ENCODE measurements at regions not wholly inside any gene's neighbourhood (a gene's known extent, or its start where the extent isn't known, plus 50 kb on each side); places are given as distances from the start of the nearest gene placed in this dataset.

- TF ChIP-seq E2F1 (CRISPR knock-in tag; IDR thresholded peaks at IDR 0.05): no peak
- TF ChIP-seq, protein P1, sequence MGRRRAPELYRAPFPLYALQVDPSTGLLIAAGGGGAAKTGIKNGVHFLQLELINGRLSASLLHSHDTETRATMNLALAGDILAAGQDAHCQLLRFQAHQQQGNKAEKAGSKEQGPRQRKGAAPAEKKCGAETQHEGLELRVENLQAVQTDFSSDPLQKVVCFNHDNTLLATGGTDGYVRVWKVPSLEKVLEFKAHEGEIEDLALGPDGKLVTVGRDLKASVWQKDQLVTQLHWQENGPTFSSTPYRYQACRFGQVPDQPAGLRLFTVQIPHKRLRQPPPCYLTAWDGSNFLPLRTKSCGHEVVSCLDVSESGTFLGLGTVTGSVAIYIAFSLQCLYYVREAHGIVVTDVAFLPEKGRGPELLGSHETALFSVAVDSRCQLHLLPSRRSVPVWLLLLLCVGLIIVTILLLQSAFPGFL (CRISPR knock-in tag; IDR thresholded peaks at IDR 0.05; ENCODE audit: borderline replicate concordance): no peak
- no peak for TF ChIP-seq CTCF (IDR thresholded peaks at IDR 0.05)
- TF ChIP-seq FOXP1 (CRISPR knock-in tag; IDR thresholded peaks at IDR 0.05; ENCODE audit: borderline replicate concordance): no peak
Observed at GRCh38 chr3:177482048-177482691, 284.9 kb upstream of the TBL1XR1 start (continued).

DNA sequence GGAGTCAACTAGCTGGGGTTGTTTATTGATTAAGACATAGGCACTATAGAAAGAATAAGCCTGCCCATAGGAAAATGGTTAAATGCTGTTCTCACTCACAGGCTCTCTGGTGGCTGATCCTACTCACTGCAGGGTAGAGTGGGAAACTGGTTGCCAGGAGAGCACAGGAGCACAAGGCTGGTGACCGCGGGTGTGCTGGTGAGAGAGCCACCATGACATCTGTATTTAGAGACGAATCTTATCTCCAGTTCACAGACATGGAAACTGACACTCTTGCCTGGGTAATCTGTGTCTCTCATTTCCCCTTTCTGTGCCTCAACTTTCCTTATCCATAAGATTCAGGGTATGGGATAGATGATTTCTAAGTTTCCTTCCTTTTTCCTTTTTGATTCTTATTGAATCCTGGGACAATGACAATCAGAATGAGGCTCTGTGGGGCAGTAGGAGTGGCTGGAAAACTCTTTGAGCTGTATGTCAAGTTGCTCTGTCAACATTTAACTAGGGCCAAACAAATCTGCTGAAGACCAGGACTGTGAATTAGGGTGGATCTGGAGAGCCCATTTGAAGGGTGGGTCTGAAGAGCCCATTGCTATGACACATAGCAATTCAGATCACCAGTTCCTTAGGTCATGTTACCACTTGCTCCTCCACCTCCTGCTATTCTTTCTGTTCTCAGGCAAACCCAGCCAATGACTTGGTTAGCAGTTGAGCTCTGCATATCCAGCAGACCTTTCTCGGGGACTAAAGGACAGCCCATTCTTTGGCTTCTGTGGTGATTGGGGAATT lies 286.1 kb upstream of the TBL1XR1 start:
- H3K27ac Mint-ChIP-seq: no peak overlapping the region
- H3K36me3 Mint-ChIP-seq: peaks cover 13% of the 10 kb centered on the region
- H3K4me1 Mint-ChIP-seq: peaks cover 17% of the 10 kb centered on the region
- H3K9me3 Mint-ChIP-seq: peaks cover 17% of the 10 kb centered on the region
- ATAC-seq (peak; percentile 100), DNase-seq (ENCODE audit: low spot score) (peak; percentile 26)
- TF ChIP-seq NR1H2 (CRISPR knock-in tag; IDR thresholded peaks at IDR 0.05) (no peak), GTF2I (CRISPR knock-in tag; conservative IDR thresholded peaks at IDR 0.05) (no peak), RORB (CRISPR knock-in tag; IDR thresholded peaks at IDR 0.05) (no peak), NR2C2 (CRISPR knock-in tag; IDR thresholded peaks at IDR 0.05) (no peak)
- TF ChIP-seq, protein P2, sequence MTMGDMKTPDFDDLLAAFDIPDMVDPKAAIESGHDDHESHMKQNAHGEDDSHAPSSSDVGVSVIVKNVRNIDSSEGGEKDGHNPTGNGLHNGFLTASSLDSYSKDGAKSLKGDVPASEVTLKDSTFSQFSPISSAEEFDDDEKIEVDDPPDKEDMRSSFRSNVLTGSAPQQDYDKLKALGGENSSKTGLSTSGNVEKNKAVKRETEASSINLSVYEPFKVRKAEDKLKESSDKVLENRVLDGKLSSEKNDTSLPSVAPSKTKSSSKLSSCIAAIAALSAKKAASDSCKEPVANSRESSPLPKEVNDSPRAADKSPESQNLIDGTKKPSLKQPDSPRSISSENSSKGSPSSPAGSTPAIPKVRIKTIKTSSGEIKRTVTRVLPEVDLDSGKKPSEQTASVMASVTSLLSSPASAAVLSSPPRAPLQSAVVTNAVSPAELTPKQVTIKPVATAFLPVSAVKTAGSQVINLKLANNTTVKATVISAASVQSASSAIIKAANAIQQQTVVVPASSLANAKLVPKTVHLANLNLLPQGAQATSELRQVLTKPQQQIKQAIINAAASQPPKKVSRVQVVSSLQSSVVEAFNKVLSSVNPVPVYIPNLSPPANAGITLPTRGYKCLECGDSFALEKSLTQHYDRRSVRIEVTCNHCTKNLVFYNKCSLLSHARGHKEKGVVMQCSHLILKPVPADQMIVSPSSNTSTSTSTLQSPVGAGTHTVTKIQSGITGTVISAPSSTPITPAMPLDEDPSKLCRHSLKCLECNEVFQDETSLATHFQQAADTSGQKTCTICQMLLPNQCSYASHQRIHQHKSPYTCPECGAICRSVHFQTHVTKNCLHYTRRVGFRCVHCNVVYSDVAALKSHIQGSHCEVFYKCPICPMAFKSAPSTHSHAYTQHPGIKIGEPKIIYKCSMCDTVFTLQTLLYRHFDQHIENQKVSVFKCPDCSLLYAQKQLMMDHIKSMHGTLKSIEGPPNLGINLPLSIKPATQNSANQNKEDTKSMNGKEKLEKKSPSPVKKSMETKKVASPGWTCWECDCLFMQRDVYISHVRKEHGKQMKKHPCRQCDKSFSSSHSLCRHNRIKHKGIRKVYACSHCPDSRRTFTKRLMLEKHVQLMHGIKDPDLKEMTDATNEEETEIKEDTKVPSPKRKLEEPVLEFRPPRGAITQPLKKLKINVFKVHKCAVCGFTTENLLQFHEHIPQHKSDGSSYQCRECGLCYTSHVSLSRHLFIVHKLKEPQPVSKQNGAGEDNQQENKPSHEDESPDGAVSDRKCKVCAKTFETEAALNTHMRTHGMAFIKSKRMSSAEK (CRISPR knock-in tag; IDR thresholded peaks at IDR 0.05; ENCODE audit: borderline replicate concordance): no peak
- TF ChIP-seq, protein P3, sequence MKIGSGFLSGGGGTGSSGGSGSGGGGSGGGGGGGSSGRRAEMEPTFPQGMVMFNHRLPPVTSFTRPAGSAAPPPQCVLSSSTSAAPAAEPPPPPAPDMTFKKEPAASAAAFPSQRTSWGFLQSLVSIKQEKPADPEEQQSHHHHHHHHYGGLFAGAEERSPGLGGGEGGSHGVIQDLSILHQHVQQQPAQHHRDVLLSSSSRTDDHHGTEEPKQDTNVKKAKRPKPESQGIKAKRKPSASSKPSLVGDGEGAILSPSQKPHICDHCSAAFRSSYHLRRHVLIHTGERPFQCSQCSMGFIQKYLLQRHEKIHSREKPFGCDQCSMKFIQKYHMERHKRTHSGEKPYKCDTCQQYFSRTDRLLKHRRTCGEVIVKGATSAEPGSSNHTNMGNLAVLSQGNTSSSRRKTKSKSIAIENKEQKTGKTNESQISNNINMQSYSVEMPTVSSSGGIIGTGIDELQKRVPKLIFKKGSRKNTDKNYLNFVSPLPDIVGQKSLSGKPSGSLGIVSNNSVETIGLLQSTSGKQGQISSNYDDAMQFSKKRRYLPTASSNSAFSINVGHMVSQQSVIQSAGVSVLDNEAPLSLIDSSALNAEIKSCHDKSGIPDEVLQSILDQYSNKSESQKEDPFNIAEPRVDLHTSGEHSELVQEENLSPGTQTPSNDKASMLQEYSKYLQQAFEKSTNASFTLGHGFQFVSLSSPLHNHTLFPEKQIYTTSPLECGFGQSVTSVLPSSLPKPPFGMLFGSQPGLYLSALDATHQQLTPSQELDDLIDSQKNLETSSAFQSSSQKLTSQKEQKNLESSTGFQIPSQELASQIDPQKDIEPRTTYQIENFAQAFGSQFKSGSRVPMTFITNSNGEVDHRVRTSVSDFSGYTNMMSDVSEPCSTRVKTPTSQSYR (CRISPR knock-in tag; IDR thresholded peaks at IDR 0.05): no peak
- no peaks in the 10 kb centered on the region for H3K27me3 Mint-ChIP-seq (ENCODE audit: low read depth)
- POLR2A ChIA-PET: no interaction called here
- CTCF ChIA-PET: interaction anchor here (0.8 kb wide), 1 partner anchor 12 kb away, joined by 3 read pairs; no protein-coding TSS in a partner anchor
- H3K4me3 Mint-ChIP-seq: no peak overlapping the region
